Gastroesophageal sphincter (tissue), 4 donors: ENCODE measurements at regions not wholly inside any gene's neighbourhood (a gene's known extent, or its start where the extent isn't known, plus 50 kb on each side); places are given as distances from the start of the nearest gene placed in this dataset.
"Not testable (repeated sequence)": the region's sequence is repeated elsewhere in the genome, so short reads cannot be mapped to it uniquely, and the experiment has no call there.

ENCODE experiments used
- ATAC-seq: fragments of 150-250 bp; one replicate; pipeline ENCODE4 v1.9.1; 2016; ENCODE audit warnings: mild to moderate bottlenecking, moderate library complexity
- H3K27ac ChIP-seq, 4 donors: fragments of 200-600 bp; sonication (generic) in 3 of 4; 1 replicate in 3 of 4; 2 replicates in 1 of 4; pipeline ENCODE4 v1.5.1; 2016 to 2019
- H3K27me3 ChIP-seq: fragments of 200-600 bp; sonication (generic); one replicate; pipeline ENCODE4 v1.5.1; 2019
- H3K36me3 ChIP-seq, 2 donors: fragments of 200-600 bp; sonication (generic); one replicate each; pipeline ENCODE4 v1.5.1; 2019; ENCODE audit warnings: control low read depth in 1 of 2
- H3K4me1 ChIP-seq, 3 donors: fragments of 200-600 bp; sonication (generic); 1 replicate in 2 of 3; 2 replicates in 1 of 3; pipeline ENCODE4 v1.5.1; 2016 to 2019; ENCODE audit warnings: control low read depth in 2 of 3
- H3K4me3 ChIP-seq, 2 donors: fragments of 200-600 bp; sonication (generic); one replicate each; pipeline ENCODE4 v1.5.1; 2019; ENCODE audit warnings: mild to moderate bottlenecking in 1 of 2, moderate library complexity in 1 of 2
- H3K9me3 ChIP-seq, 3 donors: fragments of 200-600 bp; sonication (generic); one replicate each; pipeline ENCODE4 v1.5.1; 2017 to 2019; ENCODE audit warnings: control low read depth in 2 of 3
- CTCF ChIP-seq, 4 experiments: fragments of 200-600 bp in 2 of 4; fragments of 450-650 bp in 2 of 4; sonication (generic) in 1 of 4; IDR thresholded peaks; one replicate each; pipeline ENCODE4 v1.5.1; 2017 to 2019; ENCODE audit warnings: antibody characterized with exemption in 4 of 4, mild to moderate bottlenecking in 2 of 4, moderate library complexity in 2 of 4
- EP300 ChIP-seq: sonication (generic); formaldehyde crosslinking; IDR thresholded peaks from one replicate; pipeline ENCODE4 v1.6.1; 2017; ENCODE audit warnings: antibody characterized with exemption, mild to moderate bottlenecking
- POLR2A ChIP-seq, 2 donors: fragments of 450-650 bp; IDR thresholded peaks; one replicate each; pipeline ENCODE4 v1.6.1; 2017; ENCODE audit warnings: antibody characterized with exemption in 2 of 2, mild to moderate bottlenecking in 2 of 2, moderate library complexity in 1 of 2
- POLR2AphosphoS5 ChIP-seq: sonication (generic); formaldehyde crosslinking; IDR thresholded peaks from one replicate; pipeline ENCODE4 v1.6.1; 2017; ENCODE audit warnings: antibody characterized with exemption
- WGBS, 2 donors: methylation state at CpG; one replicate each; pipeline ENCODE4 v1.1.5; 2018; ENCODE audit warnings: low coverage in 1 of 2; 5-methylcytosine and 5-hydroxymethylcytosine counted together

GRCh38 chr3:95237783-95238182 lies 1174.9 kb downstream of the NSUN3 start:
- no peak for ATAC-seq
- WGBS, 2 donors: 95 to 100% methylated on average over 1 of the region's 2 CpGs
- no peaks in the 10 kb centered on the region for H3K27me3 ChIP-seq
- no peaks in the 10 kb centered on the region for H3K4me1 ChIP-seq
- TF ChIP-seq EP300: no peak
- no peak for TF ChIP-seq POLR2AphosphoS5
- TF ChIP-seq POLR2A (IDR thresholded peaks at IDR 0.05): no peak
- no peak for TF ChIP-seq CTCF (IDR thresholded peaks at IDR 0.05)
- H3K36me3 ChIP-seq: no peaks in the 10 kb centered on the region
- no peaks in the 10 kb centered on the region for H3K9me3 ChIP-seq
- no peak overlapping the region for H3K4me3 ChIP-seq
- H3K27ac ChIP-seq: no peak overlapping the region

GRCh38 chr3:95240395-95240794 lies 1177.5 kb downstream of the NSUN3 start:
- H3K27ac ChIP-seq: no peak overlapping the region
- H3K27me3 ChIP-seq: no peaks in the 10 kb centered on the region
- no peaks in the 10 kb centered on the region for H3K36me3 ChIP-seq
- TF ChIP-seq CTCF (IDR thresholded peaks at IDR 0.05) (no peak), POLR2AphosphoS5 (no peak), POLR2A (IDR thresholded peaks at IDR 0.05) (no peak), EP300 (no peak)
- no peak overlapping the region for H3K4me3 ChIP-seq
- no peaks in the 10 kb centered on the region for H3K9me3 ChIP-seq
- ATAC-seq: no peak
- 60 to 75% methylated on average over 2 of the region's 2 CpGs for WGBS, 2 donors
- H3K4me1 ChIP-seq: no peaks in the 10 kb centered on the region

- H3K27ac ChIP-seq, H3K4me1 ChIP-seq, H3K9me3 ChIP-seq, H3K4me3 ChIP-seq, ATAC-seq, H3K27me3 ChIP-seq, H3K36me3 ChIP-seq: not testable (repeated sequence)
- WGBS, 2 donors: 95 to 98% methylated on average over 4 to 8 of the region's 9 CpGs
These were observed 1178.4 kb downstream of the NSUN3 start for GRCh38 chr3:95241256-95241655.

- no peak overlapping the region for H3K27ac ChIP-seq
- H3K36me3 ChIP-seq: no peaks in the 10 kb centered on the region
- WGBS, 2 donors: 71 to 90% methylated on average over 4 to 5 of the region's 5 CpGs
- TF ChIP-seq POLR2A (IDR thresholded peaks at IDR 0.05): no peak
- TF ChIP-seq EP300: no peak
- TF ChIP-seq CTCF (IDR thresholded peaks at IDR 0.05): no peak
- no peak for TF ChIP-seq POLR2AphosphoS5
- no peaks in the 10 kb centered on the region for H3K4me1 ChIP-seq
- no peak overlapping the region for H3K4me3 ChIP-seq
- no peaks in the 10 kb centered on the region for H3K9me3 ChIP-seq
- ATAC-seq: no peak
- no peaks in the 10 kb centered on the region for H3K27me3 ChIP-seq
These were observed 1183.6 kb downstream of the NSUN3 start for GRCh38 chr3:95246413-95246812.

DNA sequence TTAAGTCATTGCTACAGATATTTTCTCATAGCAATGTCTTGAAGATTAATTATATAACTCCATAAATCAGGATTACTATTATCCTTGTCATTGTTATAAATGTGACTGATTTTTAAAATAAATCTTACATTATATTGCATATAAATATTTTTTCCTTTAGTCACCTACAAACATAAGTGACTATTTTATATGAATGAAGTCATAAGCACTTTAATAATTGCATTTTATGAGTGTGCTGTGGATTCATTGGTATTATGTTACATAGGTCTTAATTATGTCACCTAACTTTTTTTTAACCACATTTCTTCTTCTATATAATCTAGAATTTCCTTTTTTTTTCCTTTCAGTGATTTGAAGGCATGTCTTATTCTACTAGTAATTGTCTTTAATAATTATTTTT lies 1191.2 kb downstream of the NSUN3 start:
- TF ChIP-seq POLR2A (IDR thresholded peaks at IDR 0.05): no peak
- no peak for TF ChIP-seq POLR2AphosphoS5
- no peak for TF ChIP-seq EP300
- TF ChIP-seq CTCF (IDR thresholded peaks at IDR 0.05): no peak
- ATAC-seq: no peak

DNA sequence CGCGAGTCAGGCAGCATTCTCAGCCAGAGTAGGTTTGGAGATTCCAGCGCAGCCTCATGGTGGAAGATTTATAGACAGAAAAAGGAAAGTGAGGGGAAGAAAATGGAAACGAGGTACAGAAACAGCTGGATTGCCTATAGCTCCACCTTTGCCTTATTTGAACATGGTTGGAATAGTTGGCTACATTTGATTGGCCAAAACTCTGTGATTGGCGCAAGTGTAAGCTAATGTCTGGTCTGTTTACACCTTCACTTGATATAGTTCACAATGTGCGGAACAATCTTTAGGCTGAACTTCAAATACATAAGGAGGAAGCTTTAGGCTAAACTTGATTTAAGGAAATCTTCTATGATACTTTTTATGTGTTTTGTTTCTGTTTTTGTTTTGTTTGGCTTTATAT lies 1191.9 kb downstream of the NSUN3 start:
- WGBS, 2 donors: 80 to 85% methylated on average over 6 of the region's 6 CpGs
- Histone ChIP-seq H3K27ac (no peak overlapping the region), H3K4me1 (no peaks in the 10 kb centered on the region), H3K9me3 (peaks cover 0 to 4% (median 0%) of the 10 kb centered on the region in 3 donors), H3K36me3 (no peaks in the 10 kb centered on the region), H3K4me3 (no peak overlapping the region), H3K27me3 (no peaks in the 10 kb centered on the region)
- TF ChIP-seq CTCF (IDR thresholded peaks at IDR 0.05) (no peak), POLR2AphosphoS5 (no peak), POLR2A (IDR thresholded peaks at IDR 0.05) (no peak), EP300 (no peak)
- no peak for ATAC-seq

More for the DNA sequence above, 1191.2 kb downstream of the NSUN3 start:
- peaks cover 0 to 4% (median 0%) of the 10 kb centered on the region in 3 donors for H3K9me3 ChIP-seq
- no peak overlapping the region for H3K4me3 ChIP-seq
- no peak overlapping the region for H3K27ac ChIP-seq
- no peaks in the 10 kb centered on the region for H3K36me3 ChIP-seq
- H3K27me3 ChIP-seq: no peaks in the 10 kb centered on the region
- no peaks in the 10 kb centered on the region for H3K4me1 ChIP-seq
